Left renal pelvis (tissue), 4 donors: ENCODE measurements at regions not wholly inside any gene's neighbourhood (a gene's known extent, or its start where the extent isn't known, plus 50 kb on each side); places are given as distances from the start of the nearest gene placed in this dataset.

Experiments
- DNase-seq, 4 donors: peaks; one replicate each; pipeline ENCODE4 v3.0.0-alpha.2; 2013; ENCODE audit warnings: low read depth in 4 of 4, low spot score in 3 of 4

DNA sequence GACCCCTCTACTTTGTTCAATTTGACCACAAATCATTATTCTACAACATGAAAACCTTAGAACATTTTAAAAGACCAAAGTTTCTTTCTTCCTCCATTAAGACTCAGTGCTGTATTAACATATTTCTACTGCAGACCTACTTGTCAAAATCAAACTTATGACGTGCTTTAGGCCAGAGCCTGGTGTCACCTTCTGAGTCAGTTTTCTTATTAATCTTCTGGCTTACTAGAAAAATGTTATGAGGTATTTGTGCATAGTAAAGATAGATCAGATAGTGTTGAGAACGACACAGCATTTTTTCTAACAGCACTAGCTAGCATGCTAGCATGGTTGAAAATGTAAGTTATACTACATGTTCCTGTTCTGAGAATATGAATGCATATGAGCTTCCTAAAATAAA is 333.6 kb upstream of the FAM241A start:
- DNase-seq = no peak

DNA sequence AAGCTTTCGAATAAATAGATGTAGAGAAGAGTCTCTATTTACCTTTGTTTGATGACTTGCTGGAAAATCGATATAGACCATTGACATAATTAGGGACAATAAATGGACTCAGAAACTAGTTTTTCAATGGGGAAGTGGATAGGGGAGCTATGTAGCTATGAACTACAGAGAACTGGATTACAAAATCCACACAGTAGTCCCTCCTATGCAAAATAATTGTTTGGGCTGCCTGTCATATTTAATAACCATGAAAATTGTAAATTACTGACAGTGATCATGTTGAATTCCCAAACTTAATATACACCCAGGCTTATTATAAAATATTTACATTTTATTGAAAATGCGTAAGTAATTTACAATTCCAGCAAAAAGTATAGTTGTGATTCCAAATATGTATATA is 333.1 kb upstream of the FAM241A start:
- no peak for DNase-seq

DNA sequence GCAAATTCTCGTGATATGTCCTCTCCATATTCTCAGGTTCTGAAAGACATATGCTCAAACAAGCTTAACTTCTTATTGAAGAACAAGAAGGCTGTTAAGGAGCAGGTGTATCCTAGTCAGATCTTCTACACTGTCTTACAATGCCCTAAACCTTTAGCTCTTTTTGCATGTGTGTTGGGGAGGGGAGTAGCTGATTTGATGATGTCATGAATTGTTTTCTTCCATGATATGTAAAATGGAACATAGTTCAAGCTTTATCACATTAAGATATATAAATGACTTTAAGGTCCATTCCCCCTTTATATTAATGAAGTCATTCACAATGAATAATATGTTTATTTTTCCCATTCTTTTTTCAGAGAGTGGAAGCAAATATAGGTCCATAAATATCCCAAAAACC is 332.5 kb upstream of the FAM241A start:
- DNase-seq = no peak

DNA sequence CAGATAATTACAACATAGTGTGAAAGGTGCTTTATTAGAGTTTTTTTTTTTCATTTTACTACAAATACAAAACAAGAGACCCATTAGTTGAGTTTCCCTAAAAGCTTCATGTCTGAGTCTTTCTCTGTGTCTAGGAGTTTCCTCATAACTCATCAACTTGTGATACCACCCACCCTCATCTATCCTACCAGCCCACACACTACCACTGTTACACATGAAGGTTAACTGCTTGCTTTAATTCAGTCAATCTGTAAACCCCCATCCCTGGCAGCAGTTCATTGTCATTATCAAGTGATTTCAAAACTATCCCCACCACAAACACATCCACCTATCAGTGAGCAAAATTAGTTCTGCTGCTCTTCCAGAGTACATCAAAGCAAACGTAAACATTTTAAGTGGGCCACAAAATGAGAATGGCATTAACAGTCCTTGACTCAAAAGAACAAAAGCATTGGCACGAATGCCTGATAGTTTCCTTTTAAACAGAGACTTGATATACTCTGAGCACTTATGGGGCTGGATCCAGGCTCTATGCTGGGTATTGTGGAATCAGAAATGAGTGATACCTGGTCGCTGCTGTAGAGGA is 331.6 kb upstream of the FAM241A start:
- DNase-seq = no peak

DNA sequence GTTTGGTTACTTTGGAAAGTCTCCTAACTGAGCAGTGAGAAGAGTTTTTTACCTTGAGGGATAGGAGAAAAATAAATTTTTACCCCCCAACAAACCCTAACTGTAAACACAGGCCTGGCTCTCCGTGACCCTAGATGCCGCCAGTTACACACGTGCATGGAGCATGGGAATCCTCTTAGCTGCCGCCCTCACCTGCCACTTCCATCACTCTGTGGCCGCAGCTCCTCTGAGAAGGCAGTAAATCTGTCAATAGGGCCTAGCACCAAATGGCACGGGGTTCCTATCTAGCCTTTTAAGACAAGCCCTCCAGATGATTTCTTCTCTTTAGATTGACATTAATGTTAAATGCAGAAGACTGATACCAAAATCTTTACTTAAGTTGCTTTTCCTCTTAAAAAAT is 330.3 kb upstream of the FAM241A start:
- DNase-seq = no peak

DNA sequence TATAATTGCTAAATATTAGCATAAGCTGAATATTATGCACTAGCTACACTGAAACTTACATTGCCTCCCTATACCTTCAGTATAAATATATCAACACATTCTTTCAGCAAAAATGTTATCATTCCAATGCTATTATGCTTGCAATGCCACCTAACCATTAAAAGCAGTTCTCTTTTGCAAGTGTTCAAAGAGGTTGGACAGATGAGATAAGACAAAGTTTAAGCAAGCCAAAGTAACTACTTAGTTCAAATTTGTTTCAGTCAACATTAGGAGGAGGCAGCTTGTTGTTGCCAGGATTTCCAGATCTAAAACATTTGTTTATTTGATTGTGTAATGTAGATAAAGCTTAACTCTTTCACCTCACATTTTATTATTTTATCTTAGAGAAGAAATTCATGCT is 323.9 kb upstream of the FAM241A start:
- no peak for DNase-seq

DNA sequence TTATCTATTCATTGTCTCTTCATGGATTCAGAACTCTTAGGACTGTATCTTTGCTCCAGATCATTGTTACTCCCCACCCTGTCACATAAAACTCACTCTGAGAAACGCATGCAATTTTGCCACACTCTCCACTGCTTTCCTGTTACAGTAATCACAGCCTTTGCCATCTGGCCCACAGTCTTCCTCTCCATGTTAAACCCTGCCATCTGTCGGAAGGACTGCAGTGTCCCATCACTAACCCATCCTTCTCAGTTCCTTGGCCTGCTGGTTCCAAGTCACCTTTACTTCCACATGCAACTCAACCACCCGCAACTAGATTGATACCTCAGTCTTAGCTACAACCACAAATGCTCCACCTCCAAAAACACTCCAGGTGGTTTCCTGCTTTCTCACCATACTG is 308.7 kb upstream of the FAM241A start:
- DNase-seq = no peak

DNA sequence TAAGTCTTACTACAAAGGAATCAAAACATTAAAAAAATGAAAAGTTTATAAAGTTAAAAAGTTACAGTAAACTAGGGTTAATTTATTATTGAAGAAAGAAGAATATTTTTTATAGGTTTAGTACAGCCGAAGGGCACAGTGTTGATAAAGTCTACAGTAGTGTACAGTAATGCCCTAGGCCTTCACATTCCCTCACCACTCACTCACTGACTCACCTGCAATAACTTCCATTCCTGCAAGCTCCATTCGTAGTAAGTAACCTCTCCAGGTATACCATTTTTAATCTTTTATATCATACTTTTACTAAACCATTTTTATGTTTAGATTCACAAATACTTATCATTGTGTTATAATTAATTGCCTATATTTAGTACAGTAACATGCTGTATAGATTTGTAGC is 307.5 kb upstream of the FAM241A start:
- no peak for DNase-seq

DNA sequence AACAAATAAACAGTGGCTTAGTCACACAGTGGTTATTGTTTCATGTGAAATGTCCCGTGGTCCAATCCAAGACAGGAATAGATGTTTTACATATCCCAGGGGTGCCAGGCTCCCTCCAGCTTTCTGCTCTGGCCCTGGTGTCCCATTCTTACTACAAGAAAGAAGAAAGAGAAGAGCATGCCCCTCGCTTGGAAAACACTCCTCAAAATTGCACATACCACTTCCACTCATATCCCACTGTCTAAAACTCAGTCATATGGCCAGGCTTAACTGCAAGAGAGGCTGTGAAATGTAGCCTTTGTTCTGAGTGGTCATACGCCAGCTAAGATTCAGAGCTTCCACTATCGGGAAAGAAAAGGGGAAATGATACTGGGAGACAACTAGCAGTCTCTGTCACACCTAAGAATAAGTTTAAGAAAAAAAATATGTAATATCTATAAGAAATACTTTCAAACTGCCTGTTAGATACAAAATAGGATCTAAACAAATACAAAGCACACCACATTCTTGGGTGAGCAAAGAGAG is 306.8 kb upstream of the FAM241A start:
- no peak for DNase-seq

DNA sequence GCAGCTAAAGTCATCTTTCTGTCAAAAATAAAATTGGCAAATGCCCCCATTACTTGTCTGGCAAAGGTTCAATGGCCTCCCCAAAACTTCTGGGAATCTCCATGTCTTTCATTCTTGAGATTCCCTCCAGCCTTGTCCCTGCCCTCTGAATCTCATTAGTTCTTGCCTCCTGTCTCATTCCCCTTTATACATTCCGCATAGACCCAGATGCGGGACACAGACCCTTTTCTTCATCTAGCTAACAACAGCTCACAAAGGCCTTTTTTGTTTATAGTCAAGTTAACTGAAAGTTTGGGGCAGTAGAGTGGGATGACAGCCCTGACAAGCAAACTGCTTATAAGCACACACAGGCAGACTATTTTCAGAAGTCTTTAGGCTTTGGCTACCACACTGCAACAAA is 306.1 kb upstream of the FAM241A start:
- DNase-seq = no peak

DNA sequence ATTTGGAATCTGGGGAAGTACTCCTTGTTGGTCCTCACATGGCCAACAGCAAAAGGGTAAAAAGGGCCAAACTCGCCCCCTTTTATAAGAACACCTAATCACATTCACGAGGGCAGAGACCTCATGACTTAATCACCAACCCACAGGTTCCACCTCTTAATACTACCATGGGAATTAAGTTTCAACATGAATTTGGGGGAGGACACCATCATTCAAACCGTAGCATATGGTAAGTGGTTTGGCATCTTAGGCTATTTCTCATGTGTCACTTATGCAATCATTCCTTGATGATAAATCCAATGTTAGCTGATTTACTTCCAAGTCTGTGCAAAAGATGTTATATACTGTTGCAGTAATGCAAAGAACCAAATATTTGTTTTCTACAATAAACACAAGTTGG is 302.9 kb upstream of the FAM241A start:
- DNase-seq = no peak

DNA sequence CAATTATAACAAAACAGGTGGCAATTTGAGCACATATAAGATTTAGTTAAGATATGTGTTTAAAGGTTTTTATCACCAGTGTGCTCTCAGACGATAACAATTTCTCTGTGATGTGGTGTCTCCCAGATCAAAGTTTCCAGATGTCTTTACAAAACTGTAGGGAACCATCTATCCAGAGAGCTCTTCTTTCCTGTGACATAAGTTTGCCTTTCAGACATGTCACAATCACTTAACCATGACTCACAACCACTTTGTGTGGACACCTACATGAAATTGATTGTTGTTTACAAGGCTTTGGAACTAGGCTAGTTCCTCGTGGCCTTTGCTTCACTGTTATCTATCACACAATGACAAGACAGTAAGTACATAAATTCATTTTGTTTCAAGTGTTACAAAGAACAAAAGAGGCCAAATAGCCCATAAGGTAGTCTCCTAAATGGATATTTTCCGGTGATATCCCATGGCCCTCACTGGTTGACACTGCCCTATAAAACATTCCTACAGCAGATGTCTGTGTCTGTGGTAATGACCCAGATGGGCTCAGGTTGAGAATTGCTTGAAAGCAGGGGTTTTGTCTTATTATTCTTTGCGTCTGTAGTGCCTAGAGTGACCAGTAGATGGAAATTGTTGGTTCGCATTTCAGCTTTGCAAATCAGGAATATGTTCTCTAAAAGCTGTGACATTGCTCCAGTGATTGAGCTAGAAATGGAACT is 297.8 kb upstream of the FAM241A start:
- DNase-seq = no peak

DNA sequence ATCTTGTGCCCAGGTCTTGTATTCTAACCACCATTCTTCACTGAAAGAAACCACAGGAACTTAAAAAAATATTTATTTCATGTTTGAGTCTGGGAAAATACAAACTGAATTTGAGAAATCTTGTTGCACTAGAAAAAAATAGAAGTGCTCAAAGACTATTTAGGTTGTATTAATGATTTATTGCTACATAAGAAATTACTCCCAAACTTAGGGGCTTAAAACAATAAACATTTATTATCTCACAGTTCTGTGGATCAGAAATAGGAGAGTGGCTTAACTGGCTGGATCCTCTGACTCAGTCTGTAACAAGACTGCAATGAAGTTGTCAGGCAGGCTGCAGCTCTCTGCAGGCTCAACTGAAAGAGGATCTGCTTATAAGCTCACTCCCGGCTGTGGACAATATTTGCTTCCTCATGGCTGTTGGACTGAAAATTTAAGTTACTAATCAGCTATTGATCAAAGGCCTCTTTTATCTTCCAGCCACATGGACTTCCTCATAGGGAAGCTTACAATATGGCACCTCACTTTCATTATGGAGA is 295.4 kb upstream of the FAM241A start:
- DNase-seq = no peak

DNA sequence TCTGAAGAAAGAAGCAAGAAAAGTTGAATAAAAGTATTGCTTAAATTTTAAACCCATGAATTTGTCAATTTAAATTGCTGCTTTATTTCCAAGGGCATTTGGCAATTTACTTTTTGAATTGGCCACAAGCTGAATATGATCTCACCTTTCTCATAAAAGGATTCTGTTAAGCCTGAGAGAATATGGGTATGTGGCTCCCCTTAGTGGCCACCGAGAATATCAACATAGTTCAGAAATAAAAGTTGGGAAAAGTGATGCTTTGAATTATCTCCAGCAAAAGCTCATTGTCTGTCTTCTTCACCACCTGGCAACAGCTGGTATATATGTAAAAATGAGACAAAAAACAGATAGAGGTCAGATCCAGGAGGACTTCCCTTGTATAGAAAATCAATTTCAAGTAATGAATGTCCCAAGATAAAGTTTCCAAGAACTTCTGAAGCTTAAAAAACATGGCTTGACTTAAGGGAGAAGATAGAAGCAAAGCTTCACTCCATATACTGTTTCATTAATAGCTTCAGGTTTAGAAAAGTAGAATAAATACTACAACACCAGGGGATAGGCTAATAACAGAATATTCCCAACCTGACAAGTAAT is 290.7 kb upstream of the FAM241A start:
- peak in 2 of 4 donors; percentile 3 to 5 for DNase-seq

DNA sequence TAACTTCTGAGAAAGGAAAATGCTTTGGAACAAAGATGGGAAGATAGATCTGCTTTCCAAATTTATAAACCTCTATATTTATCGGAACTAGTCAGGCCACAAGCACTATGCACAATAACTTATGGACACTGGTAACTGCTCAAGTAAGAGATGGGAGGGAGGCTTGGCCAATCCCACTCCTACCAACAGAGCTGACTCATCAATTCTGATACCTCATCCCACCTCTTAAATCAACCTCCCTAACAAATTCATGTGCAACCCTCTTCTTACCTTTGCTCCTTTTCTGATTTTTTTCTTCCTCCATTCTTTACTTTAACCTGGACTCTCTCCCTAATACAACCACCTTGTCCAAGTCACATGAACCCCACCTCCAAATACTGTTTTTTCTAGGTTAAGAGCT is 289.9 kb upstream of the FAM241A start:
- DNase-seq = no peak

DNA sequence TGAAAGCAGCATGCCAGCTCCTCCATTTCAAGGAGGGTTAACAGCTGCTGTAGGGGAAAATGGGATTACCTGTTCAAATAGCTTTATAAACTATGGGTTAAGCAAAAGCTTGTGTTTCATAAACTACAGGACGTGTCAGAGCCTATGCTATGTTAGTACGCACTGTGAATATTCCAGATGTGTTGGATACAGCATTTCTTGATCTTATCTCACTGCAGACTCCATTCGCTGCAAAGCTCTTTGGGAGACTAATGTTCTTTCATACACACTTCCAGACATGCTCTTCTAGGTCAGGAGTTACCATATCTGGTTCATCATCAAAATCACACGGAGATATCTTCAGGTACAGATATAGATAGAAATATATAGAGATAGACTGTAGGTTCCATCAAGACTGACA is 281.2 kb upstream of the FAM241A start:
- no peak for DNase-seq

DNA sequence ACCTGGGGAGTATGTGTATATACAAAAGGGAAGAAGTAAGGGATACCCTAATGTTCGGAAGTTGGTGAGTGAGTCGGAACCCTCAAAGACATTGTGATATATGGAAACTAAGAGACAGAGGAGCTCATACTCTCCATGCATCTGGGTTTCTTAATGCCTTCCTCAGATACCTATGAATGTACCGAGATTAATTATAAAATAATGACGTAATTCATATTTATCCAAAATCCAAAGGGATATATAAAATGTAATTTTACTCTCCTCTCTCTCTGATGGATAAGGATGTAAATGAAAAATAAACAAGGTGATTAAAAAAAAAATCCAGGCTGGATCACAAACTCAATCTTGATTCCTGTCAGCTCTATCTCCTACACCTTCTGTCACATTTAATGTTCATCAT is 275.9 kb upstream of the FAM241A start:
- DNase-seq = no peak

DNA sequence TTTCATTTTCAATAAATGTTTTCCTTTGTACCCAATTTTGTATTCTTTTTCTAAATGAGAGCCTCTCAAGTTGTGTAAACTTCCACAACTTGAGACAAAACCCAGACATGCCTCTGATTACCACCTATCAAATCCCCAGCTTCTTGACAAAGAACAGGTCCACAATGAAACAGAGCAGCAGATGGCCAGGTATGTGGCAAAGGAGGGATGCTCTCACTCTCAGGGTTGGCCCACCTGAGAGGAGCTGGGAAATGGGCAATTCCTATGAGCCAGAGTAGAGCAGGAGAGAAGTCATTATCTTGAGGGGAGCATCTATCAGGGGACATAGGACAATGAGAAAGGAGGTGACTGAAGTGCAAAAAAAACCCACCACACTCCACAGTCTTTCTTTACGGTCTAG is 273.5 kb upstream of the FAM241A start:
- DNase-seq = no peak

DNA sequence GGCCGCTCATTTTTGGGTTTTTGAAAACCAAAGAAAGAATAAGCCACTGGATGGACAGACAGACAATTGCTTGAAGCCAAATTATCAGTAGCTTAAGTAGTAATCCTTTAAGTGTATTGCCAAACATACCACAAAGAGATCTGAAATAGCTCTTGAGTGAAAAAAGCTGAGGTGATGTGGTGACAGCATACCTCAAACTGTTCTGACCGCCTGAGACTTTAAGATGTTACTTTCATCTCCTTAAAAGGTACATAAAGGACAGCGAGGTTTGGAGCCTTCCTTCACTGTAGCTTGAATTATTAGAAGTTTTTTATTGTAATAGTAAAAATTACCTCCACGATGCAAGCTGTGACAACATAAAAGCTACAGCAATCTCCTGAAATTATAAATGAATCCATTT is 271.5 kb upstream of the FAM241A start:
- no peak for DNase-seq

DNA sequence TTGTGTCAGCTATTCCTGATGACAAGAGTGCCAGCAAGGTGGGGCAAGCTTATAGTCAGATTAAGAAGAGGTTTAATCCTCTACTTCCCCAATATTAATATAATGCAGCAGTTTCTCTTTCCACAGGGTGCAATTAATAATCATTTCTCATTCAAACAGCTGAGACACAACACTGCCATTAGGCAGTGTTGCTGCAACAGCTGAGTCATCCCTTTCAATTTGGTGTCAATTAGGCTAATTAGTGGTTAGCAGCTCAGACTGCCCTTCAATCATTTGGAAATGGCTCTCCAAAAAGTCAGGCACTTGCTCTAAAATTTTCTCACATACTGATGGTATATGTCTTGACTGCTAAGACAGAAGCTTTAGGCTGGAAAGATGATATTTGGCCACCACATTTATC is 265.7 kb upstream of the FAM241A start:
- DNase-seq = no peak

DNA sequence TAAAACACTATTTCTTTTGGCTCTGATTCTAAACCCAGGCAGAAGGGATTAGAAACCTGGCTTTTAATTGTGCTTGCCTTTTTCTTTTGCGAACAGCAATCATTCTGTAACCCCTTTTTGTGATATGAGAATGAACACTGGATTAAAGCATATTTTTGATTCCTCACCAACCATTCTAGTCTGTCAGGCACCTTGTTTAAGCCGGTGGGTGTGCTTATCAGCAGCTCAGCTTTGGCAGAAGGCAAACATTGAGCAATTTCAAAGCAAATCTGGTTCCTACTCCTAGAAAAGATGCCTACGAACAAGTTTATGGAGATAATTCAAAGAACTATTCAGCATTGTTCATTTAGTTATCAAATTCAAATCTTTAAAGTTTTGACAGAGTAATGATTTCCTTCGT is 265.1 kb upstream of the FAM241A start:
- DNase-seq = no peak

DNA sequence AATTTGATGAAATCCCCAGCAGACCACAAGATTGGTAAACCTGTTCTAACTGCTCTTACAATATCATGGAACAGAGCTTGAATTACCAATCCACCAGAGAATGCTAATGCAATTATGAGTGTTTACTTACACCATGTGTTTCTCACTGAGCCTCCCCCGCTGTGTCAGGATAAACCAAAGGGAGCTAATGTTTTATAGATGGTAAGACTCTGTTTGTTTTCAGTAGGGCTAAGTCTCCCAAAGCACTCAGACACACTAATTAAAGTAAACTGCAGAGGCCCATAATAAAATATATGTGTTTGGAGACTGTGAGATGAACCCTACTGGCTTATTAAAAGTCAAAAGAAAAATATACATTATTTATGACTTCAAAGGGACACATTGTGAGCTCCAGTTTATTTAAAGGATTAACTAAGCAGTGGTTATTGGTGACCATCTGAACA is 261.7 kb upstream of the FAM241A start:
- peak in 2 of 4 donors; percentile 12 to 27 for DNase-seq
